PC-3 (cell line): ENCODE measurements at regions not wholly inside any gene's neighbourhood (a gene's known extent, or its start where the extent isn't known, plus 50 kb on each side); places are given as distances from the start of the nearest gene placed in this dataset.

Experiments
- ATAC-seq: fragments of 200-7000 bp; cut with Tn5 transposase; 2 replicates; pipeline ENCODE4 v1.9.1; 2020; ENCODE audit warnings: mild to moderate bottlenecking, moderate library complexity
- BruUV-seq: library from RNA; stranded (reverse); fragments of 400-500 nt; replicated peaks from 2 replicates; lab custom pipeline; 2021; lab: Mats Ljungman, UMichigan
- CTCF ChIA-PET: fragments of 300-600 bp; sonication (Branson Sonifier 250); formaldehyde crosslinking; loops from one replicate; lab custom pipeline; 2022; ENCODE audit warnings: antibody characterized with exemption; lab: Charles Lee
- POLR2A ChIA-PET: fragments of 300-600 bp; sonication (Branson Sonifier 250); formaldehyde crosslinking; loops from one replicate; lab custom pipeline; 2022; ENCODE audit warnings: antibody characterized with exemption; ENCODE audit not compliant: unreplicated experiment; lab: Charles Lee
- DNase-seq: peaks from one replicate; pipeline ENCODE4 v3.0.0-alpha.2; 2015
- H2AFZ ChIP-seq: fragments of 300-600 bp; sonication (generic); 2 replicates; pipeline ENCODE4 v1.6.0; 2016; ENCODE audit warnings: antibody characterized with exemption, low read length
- H3F3A ChIP-seq: fragments of 300-600 bp; sonication (generic); one replicate; pipeline ENCODE4 v1.6.0; 2017; ENCODE audit warnings: antibody characterized with exemption, low read length, control low read depth, mild to moderate bottlenecking; ENCODE audit not compliant: unreplicated experiment
- H3K27ac ChIP-seq: fragments of 300-600 bp; sonication (generic); 2 replicates; pipeline ENCODE4 v1.5.1; 2016; ENCODE audit warnings: mild to moderate bottlenecking, low read length
- H3K27me3 ChIP-seq: fragments of 300-600 bp; sonication (generic); 2 replicates; pipeline ENCODE4 v1.6.1; 2016; ENCODE audit warnings: low read length, mixed read lengths
- H3K36me3 ChIP-seq: fragments of 300-600 bp; sonication (generic); 2 replicates; pipeline ENCODE4 v1.6.1; 2016; ENCODE audit warnings: low read depth, mixed run types, low read length, mixed read lengths
- H3K4me1 ChIP-seq: fragments of 300-600 bp; sonication (generic); 2 replicates; pipeline ENCODE4 v1.5.1; 2016; ENCODE audit warnings: low read length; ENCODE audit not compliant: insufficient read depth
- H3K4me2 ChIP-seq: fragments of 300-600 bp; sonication (generic); 2 replicates; pipeline ENCODE4 v1.6.0; 2016; ENCODE audit warnings: low read length
- H3K4me3 ChIP-seq: fragments of 300-600 bp; sonication (generic); 2 replicates; pipeline ENCODE4 v1.5.1; 2016; ENCODE audit warnings: mild to moderate bottlenecking, low read length, mixed read lengths
- H3K79me2 ChIP-seq: fragments of 300-600 bp; sonication (generic); 2 replicates; pipeline ENCODE4 v1.6.1; 2017; ENCODE audit warnings: low read length, mixed read lengths
- H3K9ac ChIP-seq: fragments of 300-600 bp; sonication (generic); 2 replicates; pipeline ENCODE4 v1.6.0; 2016; ENCODE audit warnings: mild to moderate bottlenecking, low read length
- H3K9me2 ChIP-seq: fragments of 300-600 bp; sonication (generic); replicated peaks from 2 replicates; pipeline ENCODE4 v1.6.1; 2016; ENCODE audit warnings: mixed run types, low read length, mixed read lengths
- H3K9me3 ChIP-seq: fragments of 300-600 bp; sonication (generic); 2 replicates; pipeline ENCODE4 v1.6.1; 2016; ENCODE audit warnings: low read length, mixed read lengths
- H4K20me1 ChIP-seq: fragments of 300-600 bp; sonication (generic); 2 replicates; pipeline ENCODE4 v1.6.1; 2016; ENCODE audit warnings: low read length, mixed read lengths
- CTCF ChIP-seq: fragments of 300-600 bp; sonication (generic); conservative IDR thresholded peaks from 2 replicates; pipeline ENCODE4 v1.5.1; 2017; ENCODE audit warnings: antibody characterized with exemption, low read depth, mild to moderate bottlenecking, low read length
- EZH2 ChIP-seq: fragments of 300-600 bp; sonication (generic); IDR thresholded peaks from one replicate; pipeline ENCODE4 v1.6.1; 2017; ENCODE audit warnings: antibody characterized with exemption, mild to moderate bottlenecking, low read length; ENCODE audit not compliant: unreplicated experiment
- EZH2phosphoT487 ChIP-seq: fragments of 300-600 bp; sonication (generic); IDR thresholded peaks from 2 replicates; pipeline ENCODE4 v1.6.1; 2018; ENCODE audit warnings: mild to moderate bottlenecking, antibody characterized with exemption, low read length, borderline replicate concordance
- intact Hi-C: fragments of 100-400 bp; cut with micrococcal nuclease; formaldehyde crosslinking; loops from 2 replicates; pipeline ENCODE4 v1.9.0; 2023

GRCh38 chr10:118966850-118967125 lies 62.7 kb upstream of the NANOS1 start:
- Histone ChIP-seq H3K9ac (no peak overlapping the region), H4K20me1 (no peaks in the 10 kb centered on the region), H3K27ac (no peak overlapping the region), H3K79me2 (no peaks in the 10 kb centered on the region), H3K36me3 (no peaks in the 10 kb centered on the region), H3K4me2 (no peak overlapping the region), H3K27me3 (no peaks in the 10 kb centered on the region), H2AFZ (no peak overlapping the region), H3K4me3 (no peak overlapping the region), H3K4me1 (peaks cover 4% of the 10 kb centered on the region), H3K9me3 (no peaks in the 10 kb centered on the region), H3F3A (no peaks in the 10 kb centered on the region), H3K9me2 (no peaks in the 10 kb centered on the region)
- no TSS peak for BruUV-seq
- no peak for TF ChIP-seq CTCF
- TF ChIP-seq EZH2, result no peak
- no peak for TF ChIP-seq EZH2phosphoT487
- intact Hi-C loops, result no loop called here
- CTCF ChIA-PET, result no interaction called here
- POLR2A ChIA-PET, result no interaction called here
- ATAC-seq (no peak), DNase-seq (no peak)

- no peaks in the 10 kb centered on the region for H4K20me1 ChIP-seq
- no TSS peak for BruUV-seq
- TF ChIP-seq CTCF, result no peak
- TF ChIP-seq EZH2, result no peak
- no peak for TF ChIP-seq EZH2phosphoT487
- H3K4me3 ChIP-seq, result no peak overlapping the region
- POLR2A ChIA-PET, result no interaction called here
- no peak for ATAC-seq
- no peaks in the 10 kb centered on the region for H3K9me3 ChIP-seq
- H3K4me1 ChIP-seq, result 0 out of 2 replicates have a peak, but pooled peaks cover under 1% of the 10 kb centered on the region
- no peak for DNase-seq
- no peaks in the 10 kb centered on the region for H3K27me3 ChIP-seq
- no peak overlapping the region for H3K27ac ChIP-seq
- no peak overlapping the region for H3K4me2 ChIP-seq
- no peaks in the 10 kb centered on the region for H3K9me2 ChIP-seq
- H3K79me2 ChIP-seq, result no peaks in the 10 kb centered on the region
- H3F3A ChIP-seq, result no peaks in the 10 kb centered on the region
- H3K9ac ChIP-seq, result no peak overlapping the region
- no peak overlapping the region for H2AFZ ChIP-seq
- H3K36me3 ChIP-seq, result no peaks in the 10 kb centered on the region
- CTCF ChIA-PET, result no interaction called here
- intact Hi-C loops, result no loop called here
These were observed 62.4 kb upstream of the NANOS1 start for GRCh38 chr10:118967160-118967559.

GRCh38 chr10:118968060-118968459 lies 61.5 kb upstream of the NANOS1 start:
- Histone ChIP-seq H3K4me3 (no peak overlapping the region), H3K36me3 (no peaks in the 10 kb centered on the region), H2AFZ (no peak overlapping the region), H3K9me2 (no peaks in the 10 kb centered on the region), H3F3A (no peaks in the 10 kb centered on the region), H3K27me3 (no peaks in the 10 kb centered on the region), H3K4me1 (no peaks in the 10 kb centered on the region), H3K27ac (no peak overlapping the region), H3K9ac (no peak overlapping the region), H3K4me2 (no peak overlapping the region), H4K20me1 (no peaks in the 10 kb centered on the region), H3K9me3 (no peaks in the 10 kb centered on the region), H3K79me2 (no peaks in the 10 kb centered on the region)
- TF ChIP-seq EZH2phosphoT487, result no peak
- TF ChIP-seq EZH2, result no peak
- no peak for TF ChIP-seq CTCF
- ATAC-seq (no peak), DNase-seq (no peak)
- intact Hi-C loops, result no loop called here
- ChIA-PET POLR2A (no interaction called here), CTCF (no interaction called here)
- no TSS peak for BruUV-seq
